Large intestine (tissue), 3 donors: ENCODE measurements at regions not wholly inside any gene's neighbourhood (a gene's known extent, or its start where the extent isn't known, plus 50 kb on each side); places are given as distances from the start of the nearest gene placed in this dataset.
A peak's percentile ranks its signal among the peaks of the same experiment; 100 is the strongest.

Experiments used
- DNase-seq, 2 donors: peaks; one replicate each; pipeline versions ENCODE4 v3.0.0 to v3.0.0-alpha.2; 2013
- H3K27ac ChIP-seq: one replicate; pipeline ENCODE4 v1.5.1; 2013; ENCODE audit warnings: low read length
- H3K27me3 ChIP-seq: 2 replicates; pipeline ENCODE4 v1.6.1; 2013; ENCODE audit warnings: low read length; ENCODE audit not compliant: control insufficient read depth, insufficient read depth
- H3K36me3 ChIP-seq: 2 replicates; pipeline ENCODE4 v1.6.1; 2013; ENCODE audit warnings: low read length; ENCODE audit not compliant: control insufficient read depth, insufficient read depth
- H3K4me1 ChIP-seq: one replicate; pipeline ENCODE4 v1.6.1; 2013; ENCODE audit warnings: low read length; ENCODE audit not compliant: control insufficient read depth, insufficient read depth
- H3K4me3 ChIP-seq: one replicate; pipeline ENCODE4 v1.5.1; 2013; ENCODE audit warnings: low read length
- H3K9me3 ChIP-seq: one replicate; pipeline ENCODE4 v1.6.1; 2013; ENCODE audit warnings: mild to moderate bottlenecking, low read depth, low read length, moderate library complexity; ENCODE audit not compliant: control insufficient read depth
- WGBS: methylation state at CpG from one replicate; pipeline ENCODE4 v1.1.5; 2013; ENCODE audit warnings: low lambda C conversion rate; ENCODE audit not compliant: insufficient coverage; 5-methylcytosine and 5-hydroxymethylcytosine counted together

DNA sequence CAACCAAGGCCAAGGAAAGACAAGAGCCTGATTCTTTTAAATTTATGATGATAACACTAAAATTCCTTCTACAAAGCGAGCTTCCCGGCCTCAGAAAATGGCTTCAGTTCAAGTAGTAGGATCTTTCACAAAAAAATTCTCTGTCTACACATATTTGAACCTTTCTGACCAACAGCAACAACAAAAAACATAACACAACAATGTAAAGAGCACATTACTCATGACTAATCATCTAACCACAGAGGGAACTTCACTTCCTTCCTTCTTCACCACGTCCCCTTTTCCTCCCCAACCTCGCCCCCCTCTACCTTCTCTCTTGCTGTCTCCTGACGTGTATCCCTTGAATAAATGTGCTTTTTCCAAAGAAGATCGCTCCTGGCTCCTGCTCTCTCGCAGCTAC lies 228.2 kb downstream of the MYLK4 start:
- H3K9me3 ChIP-seq = peaks cover 3% of the 10 kb centered on the region
- H3K4me1 ChIP-seq = no peaks in the 10 kb centered on the region
- DNase-seq = no peak
- H3K4me3 ChIP-seq = no peak overlapping the region
- no peaks in the 10 kb centered on the region for H3K27me3 ChIP-seq
- WGBS = 67% methylated on average over 1 of the region's 7 CpGs
- no peaks in the 10 kb centered on the region for H3K36me3 ChIP-seq
- H3K27ac ChIP-seq = no peak overlapping the region

GRCh38 chr6:2517855-2518473 lies 232.8 kb downstream of the MYLK4 start:
- no peak for DNase-seq
- no peaks in the 10 kb centered on the region for H3K27me3 ChIP-seq
- no peaks in the 10 kb centered on the region for H3K36me3 ChIP-seq
- peaks cover 22% of the 10 kb centered on the region for H3K4me1 ChIP-seq
- H3K9me3 ChIP-seq = no peaks in the 10 kb centered on the region
- no peak overlapping the region for H3K4me3 ChIP-seq
- WGBS = 96% methylated on average over 2 of the region's 7 CpGs
- no peak overlapping the region for H3K27ac ChIP-seq

- Histone ChIP-seq H3K4me3 (no peak overlapping the region), H3K36me3 (no peaks in the 10 kb centered on the region), H3K27me3 (no peaks in the 10 kb centered on the region), H3K9me3 (no peaks in the 10 kb centered on the region), H3K4me1 (peaks cover 22% of the 10 kb centered on the region), H3K27ac (no peak overlapping the region)
- WGBS = no CpG with 5 or more reads among the region's 3 CpGs
- DNase-seq = no peak
Observed at GRCh38 chr6:2517401-2517800, 233.3 kb downstream of the MYLK4 start.

DNA sequence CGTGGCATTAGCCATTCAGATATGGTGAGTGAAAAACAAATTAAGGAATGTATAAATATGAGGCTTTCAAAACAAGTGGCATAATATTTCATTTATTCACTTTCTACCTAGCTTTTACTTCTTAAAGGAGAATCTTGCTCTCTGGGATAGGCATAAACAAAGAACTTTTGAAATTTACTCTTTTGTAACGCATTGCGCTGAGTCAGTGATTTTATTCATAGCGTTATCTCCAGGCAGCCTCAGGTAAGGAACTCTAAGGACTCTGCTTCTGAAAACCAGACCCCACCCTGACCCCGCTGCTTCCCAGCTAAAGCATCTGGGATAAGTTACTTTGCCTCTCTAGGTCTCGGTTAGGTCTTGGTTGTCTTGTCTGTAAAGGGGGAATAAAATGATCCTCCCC lies 234.7 kb downstream of the MYLK4 start:
- 80% methylated on average over 2 of the region's 6 CpGs for WGBS
- H3K27ac ChIP-seq = peak overlapping the region; percentile 90
- peak in 1 of 2 donors; percentile 24 for DNase-seq

DNA sequence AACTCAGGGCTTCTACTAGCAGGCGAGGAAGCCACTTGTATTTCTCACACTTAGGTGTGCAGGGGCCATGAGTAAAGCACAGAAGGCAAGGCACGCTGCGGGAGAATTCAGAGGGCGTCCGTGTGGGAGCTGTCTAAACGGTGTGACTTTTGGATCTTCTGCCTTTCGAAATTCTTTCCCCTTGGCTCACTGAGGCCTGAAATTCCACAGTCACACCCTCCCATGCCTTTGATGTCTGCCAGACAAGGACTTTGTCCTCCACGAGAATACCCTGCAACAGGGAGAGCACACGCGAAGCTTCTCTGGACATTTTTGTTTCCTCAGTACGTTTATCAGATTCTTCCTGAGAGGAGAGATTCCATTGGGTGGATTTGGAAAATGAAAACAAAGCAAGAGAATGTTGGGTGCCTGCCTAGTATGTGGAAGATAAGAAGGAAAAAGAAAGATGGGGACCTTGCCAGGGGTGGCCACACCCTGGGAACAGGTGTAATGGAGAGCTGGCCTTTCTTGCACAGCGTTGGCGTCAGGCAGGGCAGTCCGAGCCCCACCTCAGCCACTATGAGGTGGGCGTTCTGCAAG lies 235.7 kb downstream of the MYLK4 start:
- no peaks in the 10 kb centered on the region for H3K27me3 ChIP-seq
- H3K4me1 ChIP-seq = peaks cover 22% of the 10 kb centered on the region
- H3K9me3 ChIP-seq = no peaks in the 10 kb centered on the region
- DNase-seq = peak; percentile 83 to 95
- no peaks in the 10 kb centered on the region for H3K36me3 ChIP-seq
- H3K27ac ChIP-seq = peak overlapping the region; percentile 90
- WGBS = no CpG with 5 or more reads among the region's 15 CpGs
- H3K4me3 ChIP-seq = peak overlapping the region; percentile 11

More for the DNA sequence above, 234.7 kb downstream of the MYLK4 start:
- Histone ChIP-seq H3K4me1 (peaks cover 22% of the 10 kb centered on the region), H3K36me3 (no peaks in the 10 kb centered on the region), H3K9me3 (no peaks in the 10 kb centered on the region), H3K27me3 (no peaks in the 10 kb centered on the region), H3K4me3 (no peak overlapping the region)

GRCh38 chr6:2512802-2513201 lies 237.9 kb downstream of the MYLK4 start:
- Histone ChIP-seq H3K4me3 (no peak overlapping the region), H3K27ac (no peak overlapping the region), H3K9me3 (no peaks in the 10 kb centered on the region), H3K27me3 (no peaks in the 10 kb centered on the region), H3K4me1 (peaks cover 22% of the 10 kb centered on the region), H3K36me3 (no peaks in the 10 kb centered on the region)
- DNase-seq = no peak
- WGBS = 75% methylated on average over 2 of the region's 5 CpGs

- no peak for DNase-seq
- WGBS = no CpG with 5 or more reads among the region's 13 CpGs
Observed at GRCh38 chr6:2510316-2510715, 240.4 kb downstream of the MYLK4 start.

GRCh38 chr6:2509711-2510110 lies 241.0 kb downstream of the MYLK4 start:
- no peaks in the 10 kb centered on the region for H3K36me3 ChIP-seq
- no peaks in the 10 kb centered on the region for H3K9me3 ChIP-seq
- DNase-seq = no peak
- WGBS = no CpG with 5 or more reads among the region's 16 CpGs
- peaks cover 5% of the 10 kb centered on the region for H3K27me3 ChIP-seq
- H3K27ac ChIP-seq = no peak overlapping the region
- H3K4me3 ChIP-seq = no peak overlapping the region
- H3K4me1 ChIP-seq = peaks cover 6% of the 10 kb centered on the region

More at GRCh38 chr6:2510316-2510715, 240.4 kb downstream of the MYLK4 start:
- Histone ChIP-seq H3K9me3 (no peaks in the 10 kb centered on the region), H3K4me1 (peaks cover 10% of the 10 kb centered on the region), H3K36me3 (no peaks in the 10 kb centered on the region), H3K27ac (no peak overlapping the region), H3K27me3 (peaks cover 5% of the 10 kb centered on the region), H3K4me3 (no peak overlapping the region)

DNA sequence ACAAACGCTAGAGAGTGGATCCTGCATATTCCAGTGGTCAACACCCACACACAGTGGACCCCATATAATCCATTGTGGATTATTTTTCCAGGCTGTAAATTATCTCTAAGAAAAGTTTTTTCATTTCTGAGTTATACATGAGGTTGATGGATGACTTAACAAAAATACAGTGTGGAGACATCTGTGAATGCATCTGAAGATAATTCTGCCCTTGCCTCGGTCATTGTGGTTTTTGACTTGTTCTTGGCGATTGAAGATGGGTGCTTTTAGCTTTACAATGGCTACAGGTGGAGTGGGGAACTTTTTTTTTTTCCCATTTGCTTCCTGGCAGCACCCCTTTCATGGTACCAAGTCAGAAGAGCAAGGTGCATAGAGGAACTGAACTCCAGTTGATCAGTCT lies 242.7 kb downstream of the MYLK4 start:
- Histone ChIP-seq H3K27ac (no peak overlapping the region), H3K9me3 (no peaks in the 10 kb centered on the region), H3K27me3 (peaks cover 5% of the 10 kb centered on the region), H3K36me3 (no peaks in the 10 kb centered on the region), H3K4me1 (no peaks in the 10 kb centered on the region), H3K4me3 (no peak overlapping the region)
- no peak for DNase-seq
- no CpG with 5 or more reads among the region's 3 CpGs for WGBS

DNA sequence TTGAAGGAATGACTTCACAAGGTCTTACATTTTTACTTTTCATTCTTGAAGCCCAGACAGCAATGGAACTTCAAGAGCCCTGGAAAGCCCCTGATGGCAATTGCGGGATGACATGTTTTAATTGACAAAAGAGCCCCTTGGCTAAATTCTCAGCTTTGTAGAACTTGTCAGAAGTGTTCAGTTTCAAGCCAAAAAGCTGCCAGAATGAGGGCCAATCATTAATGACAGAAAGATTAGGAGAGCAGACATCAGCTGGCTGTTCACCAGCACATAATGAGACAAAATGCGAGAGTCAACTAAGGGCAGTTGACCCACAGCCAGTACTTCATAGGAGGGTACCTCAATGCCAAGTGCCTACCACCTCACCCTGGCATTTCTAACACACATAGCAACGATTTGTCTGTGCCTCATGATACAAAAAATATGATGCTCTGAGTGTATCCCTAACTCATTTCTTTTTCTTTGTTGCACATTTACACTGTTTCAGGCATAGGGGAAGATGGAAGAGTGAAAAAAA lies 243.1 kb downstream of the MYLK4 start:
- Histone ChIP-seq H3K9me3 (no peaks in the 10 kb centered on the region), H3K4me3 (no peak overlapping the region), H3K27ac (no peak overlapping the region), H3K4me1 (no peaks in the 10 kb centered on the region), H3K27me3 (peaks cover 5% of the 10 kb centered on the region), H3K36me3 (no peaks in the 10 kb centered on the region)
- DNase-seq = no peak
- no CpG with 5 or more reads among the region's 3 CpGs for WGBS

DNA sequence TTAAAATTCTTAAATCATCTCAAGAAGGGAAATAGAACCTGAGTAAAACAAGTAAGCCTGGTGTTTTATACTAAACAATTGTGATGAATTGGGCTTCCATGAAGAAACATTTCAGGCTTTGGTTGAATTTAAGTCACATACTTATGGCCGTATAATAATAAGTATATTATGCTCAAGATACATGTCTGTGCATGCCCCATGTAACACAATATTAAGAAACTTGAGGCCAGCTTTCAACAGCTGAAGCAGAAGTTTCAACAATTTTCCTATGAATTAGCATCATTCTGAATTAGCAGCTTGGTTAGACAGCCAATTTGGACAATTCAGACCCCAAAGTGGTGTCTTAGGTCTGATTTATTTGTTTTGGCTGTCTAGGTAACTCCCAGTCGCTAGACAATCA lies 243.7 kb downstream of the MYLK4 start:
- H3K36me3 ChIP-seq = no peaks in the 10 kb centered on the region
- H3K4me1 ChIP-seq = no peaks in the 10 kb centered on the region
- DNase-seq = no peak
- no peaks in the 10 kb centered on the region for H3K9me3 ChIP-seq
- peaks cover 5% of the 10 kb centered on the region for H3K27me3 ChIP-seq
- no peak overlapping the region for H3K4me3 ChIP-seq
- no peak overlapping the region for H3K27ac ChIP-seq
- WGBS = no CpG with 5 or more reads among the region's 2 CpGs
